ENCODE measurements at regions not wholly inside any gene's neighbourhood (a gene's known extent, or its start where the extent isn't known, plus 50 kb on each side); places are given as distances from the start of the nearest gene placed in this dataset.

- Histone ChIP-seq H3K4me1 (ENCODE audit: control insufficient read depth, insufficient read depth, low read length) (peaks cover 8% of the 10 kb centered on the region), H3K27ac (ENCODE audit: insufficient read depth, low read depth, low read length, poor library complexity, severe bottlenecking) (no peak overlapping the region), H3K4me3 (ENCODE audit: insufficient read depth, low read depth, low read length) (no peak overlapping the region), H3K9me3 (ENCODE audit: control insufficient read depth, low read length) (no peaks in the 10 kb centered on the region), H3K27me3 (ENCODE audit: control insufficient read depth, insufficient read depth, low read length, poor library complexity, severe bottlenecking) (no peaks in the 10 kb centered on the region), H3K36me3 (ENCODE audit: control insufficient read depth, insufficient read depth, low read length) (no peaks in the 10 kb centered on the region)
- WGBS, 2 experiments = 96 to 100% methylated on average over 2 of the region's 2 CpGs
These were observed 267.3 kb downstream of the COX7C start for GRCh38 chr5:86885011-86885410.

- Histone ChIP-seq H3K27me3 (ENCODE audit: control insufficient read depth, insufficient read depth, low read length, poor library complexity, severe bottlenecking) (no peaks in the 10 kb centered on the region), H3K27ac (ENCODE audit: insufficient read depth, low read depth, low read length, poor library complexity, severe bottlenecking) (no peak overlapping the region), H3K4me1 (ENCODE audit: control insufficient read depth, insufficient read depth, low read length) (peaks cover 8% of the 10 kb centered on the region), H3K9me3 (ENCODE audit: control insufficient read depth, low read length) (no peaks in the 10 kb centered on the region), H3K4me3 (ENCODE audit: insufficient read depth, low read depth, low read length) (no peak overlapping the region), H3K36me3 (ENCODE audit: control insufficient read depth, insufficient read depth, low read length) (no peaks in the 10 kb centered on the region)
- WGBS, 2 experiments = 62 to 69% methylated on average over 4 of the region's 5 CpGs
These were observed 267.9 kb downstream of the COX7C start for GRCh38 chr5:86885489-86886230.

GRCh38 chr5:86890375-86890774 lies 272.6 kb downstream of the COX7C start:
- H3K9me3 ChIP-seq (ENCODE audit: control insufficient read depth, low read length) = no peaks in the 10 kb centered on the region
- 89% methylated on average over 1 of the region's 1 CpG; no CpG with 5 or more reads in 1 of the 2 experiments for WGBS, 2 experiments
- no peak overlapping the region for H3K4me3 ChIP-seq (ENCODE audit: insufficient read depth, low read depth, low read length)

GRCh38 chr5:86894056-86894455 lies 276.3 kb downstream of the COX7C start:
- Histone ChIP-seq H3K36me3 (ENCODE audit: control insufficient read depth, insufficient read depth, low read length) (no peaks in the 10 kb centered on the region), H3K27ac (ENCODE audit: insufficient read depth, low read depth, low read length, poor library complexity, severe bottlenecking) (no peak overlapping the region), H3K4me1 (ENCODE audit: control insufficient read depth, insufficient read depth, low read length) (no peaks in the 10 kb centered on the region), H3K9me3 (ENCODE audit: control insufficient read depth, low read length) (no peaks in the 10 kb centered on the region), H3K4me3 (ENCODE audit: insufficient read depth, low read depth, low read length) (no peak overlapping the region), H3K27me3 (ENCODE audit: control insufficient read depth, insufficient read depth, low read length, poor library complexity, severe bottlenecking) (no peaks in the 10 kb centered on the region)

More at GRCh38 chr5:86890375-86890774, 272.6 kb downstream of the COX7C start:
- no peaks in the 10 kb centered on the region for H3K4me1 ChIP-seq (ENCODE audit: control insufficient read depth, insufficient read depth, low read length)
- H3K36me3 ChIP-seq (ENCODE audit: control insufficient read depth, insufficient read depth, low read length) = no peaks in the 10 kb centered on the region
- H3K27me3 ChIP-seq (ENCODE audit: control insufficient read depth, insufficient read depth, low read length, poor library complexity, severe bottlenecking) = no peaks in the 10 kb centered on the region
- H3K27ac ChIP-seq (ENCODE audit: insufficient read depth, low read depth, low read length, poor library complexity, severe bottlenecking) = no peak overlapping the region

- Histone ChIP-seq H3K27ac (ENCODE audit: insufficient read depth, low read depth, low read length, poor library complexity, severe bottlenecking) (no peak overlapping the region), H3K27me3 (ENCODE audit: control insufficient read depth, insufficient read depth, low read length, poor library complexity, severe bottlenecking) (no peaks in the 10 kb centered on the region), H3K4me1 (ENCODE audit: control insufficient read depth, insufficient read depth, low read length) (no peaks in the 10 kb centered on the region), H3K4me3 (ENCODE audit: insufficient read depth, low read depth, low read length) (no peak overlapping the region), H3K9me3 (ENCODE audit: control insufficient read depth, low read length) (no peaks in the 10 kb centered on the region), H3K36me3 (ENCODE audit: control insufficient read depth, insufficient read depth, low read length) (no peaks in the 10 kb centered on the region)
- 100% methylated on average over 1 of the region's 1 CpG for WGBS, 2 experiments
These were observed 279.2 kb downstream of the COX7C start for GRCh38 chr5:86896916-86897315.

GRCh38 chr5:86909418-86910295 lies 291.9 kb downstream of the COX7C start:
- Histone ChIP-seq H3K9me3 (ENCODE audit: control insufficient read depth, low read length) (no peaks in the 10 kb centered on the region), H3K27ac (ENCODE audit: insufficient read depth, low read depth, low read length, poor library complexity, severe bottlenecking) (no peak overlapping the region)

GRCh38 chr5:86917117-86917579 lies 299.4 kb downstream of the COX7C start:
- Histone ChIP-seq H3K4me3 (ENCODE audit: insufficient read depth, low read depth, low read length) (no peak overlapping the region), H3K27me3 (ENCODE audit: control insufficient read depth, insufficient read depth, low read length, poor library complexity, severe bottlenecking) (no peaks in the 10 kb centered on the region), H3K27ac (ENCODE audit: insufficient read depth, low read depth, low read length, poor library complexity, severe bottlenecking) (no peak overlapping the region), H3K4me1 (ENCODE audit: control insufficient read depth, insufficient read depth, low read length) (no peaks in the 10 kb centered on the region), H3K36me3 (ENCODE audit: control insufficient read depth, insufficient read depth, low read length) (no peaks in the 10 kb centered on the region), H3K9me3 (ENCODE audit: control insufficient read depth, low read length) (no peaks in the 10 kb centered on the region)
- WGBS, 2 experiments = 54 to 58% methylated on average over 2 of the region's 2 CpGs

More at GRCh38 chr5:86909418-86910295, 291.9 kb downstream of the COX7C start:
- no peaks in the 10 kb centered on the region for H3K27me3 ChIP-seq (ENCODE audit: control insufficient read depth, insufficient read depth, low read length, poor library complexity, severe bottlenecking)
- H3K4me3 ChIP-seq (ENCODE audit: insufficient read depth, low read depth, low read length) = no peak overlapping the region
- WGBS, 2 experiments = 77 to 90% methylated on average over 3 to 6 of the region's 6 CpGs
- H3K4me1 ChIP-seq (ENCODE audit: control insufficient read depth, insufficient read depth, low read length) = no peaks in the 10 kb centered on the region
- no peaks in the 10 kb centered on the region for H3K36me3 ChIP-seq (ENCODE audit: control insufficient read depth, insufficient read depth, low read length)

- H3K4me1 ChIP-seq (ENCODE audit: control insufficient read depth, insufficient read depth, low read length) = no peaks in the 10 kb centered on the region
- H3K4me3 ChIP-seq (ENCODE audit: insufficient read depth, low read depth, low read length) = no peak overlapping the region
- H3K27ac ChIP-seq (ENCODE audit: insufficient read depth, low read depth, low read length, poor library complexity, severe bottlenecking) = no peak overlapping the region
- H3K9me3 ChIP-seq (ENCODE audit: control insufficient read depth, low read length) = no peaks in the 10 kb centered on the region
- H3K36me3 ChIP-seq (ENCODE audit: control insufficient read depth, insufficient read depth, low read length) = no peaks in the 10 kb centered on the region
- 69 to 98% methylated on average over 3 to 4 of the region's 4 CpGs for WGBS, 2 experiments
- no peaks in the 10 kb centered on the region for H3K27me3 ChIP-seq (ENCODE audit: control insufficient read depth, insufficient read depth, low read length, poor library complexity, severe bottlenecking)
These were observed 300.5 kb downstream of the COX7C start for GRCh38 chr5:86918246-86918645.

- no peak overlapping the region for H3K27ac ChIP-seq (ENCODE audit: insufficient read depth, low read depth, low read length, poor library complexity, severe bottlenecking)
- peaks cover 11% of the 10 kb centered on the region for H3K4me1 ChIP-seq (ENCODE audit: control insufficient read depth, insufficient read depth, low read length)
- 84 to 88% methylated on average over 1 of the region's 1 CpG for WGBS, 2 experiments
- H3K27me3 ChIP-seq (ENCODE audit: control insufficient read depth, insufficient read depth, low read length, poor library complexity, severe bottlenecking) = no peaks in the 10 kb centered on the region
- no peak overlapping the region for H3K4me3 ChIP-seq (ENCODE audit: insufficient read depth, low read depth, low read length)
- H3K36me3 ChIP-seq (ENCODE audit: control insufficient read depth, insufficient read depth, low read length) = no peaks in the 10 kb centered on the region
- H3K9me3 ChIP-seq (ENCODE audit: control insufficient read depth, low read length) = no peaks in the 10 kb centered on the region
These were observed 308.3 kb downstream of the COX7C start for GRCh38 chr5:86926033-86926432.

- Histone ChIP-seq H3K27ac (ENCODE audit: insufficient read depth, low read depth, low read length, poor library complexity, severe bottlenecking) (no peak overlapping the region), H3K9me3 (ENCODE audit: control insufficient read depth, low read length) (no peaks in the 10 kb centered on the region), H3K27me3 (ENCODE audit: control insufficient read depth, insufficient read depth, low read length, poor library complexity, severe bottlenecking) (no peaks in the 10 kb centered on the region), H3K36me3 (ENCODE audit: control insufficient read depth, insufficient read depth, low read length) (no peaks in the 10 kb centered on the region), H3K4me1 (ENCODE audit: control insufficient read depth, insufficient read depth, low read length) (peaks cover 11% of the 10 kb centered on the region), H3K4me3 (ENCODE audit: insufficient read depth, low read depth, low read length) (no peak overlapping the region)
- WGBS, 2 experiments = 17 to 23% methylated on average over 8 of the region's 8 CpGs
These were observed 311.5 kb downstream of the COX7C start for GRCh38 chr5:86929123-86929766.

Data from ectodermal cell (in vitro differentiated cells).